Activated CD8-positive, alpha-beta memory T cell treated with anti-CD3 and anti-CD28 coated beads for 24 hours (primary cell): ENCODE measurements at regions not wholly inside any gene's neighbourhood (a gene's known extent, or its start where the extent isn't known, plus 50 kb on each side); places are given as distances from the start of the nearest gene placed in this dataset.
"Not testable (repeated sequence)": the region's sequence is repeated elsewhere in the genome, so short reads cannot be mapped to it uniquely, and the experiment has no call there.

Source experiments
- DNase-seq: peaks from one replicate; pipeline ENCODE4 v3.0.0-alpha.2; 2020

DNA sequence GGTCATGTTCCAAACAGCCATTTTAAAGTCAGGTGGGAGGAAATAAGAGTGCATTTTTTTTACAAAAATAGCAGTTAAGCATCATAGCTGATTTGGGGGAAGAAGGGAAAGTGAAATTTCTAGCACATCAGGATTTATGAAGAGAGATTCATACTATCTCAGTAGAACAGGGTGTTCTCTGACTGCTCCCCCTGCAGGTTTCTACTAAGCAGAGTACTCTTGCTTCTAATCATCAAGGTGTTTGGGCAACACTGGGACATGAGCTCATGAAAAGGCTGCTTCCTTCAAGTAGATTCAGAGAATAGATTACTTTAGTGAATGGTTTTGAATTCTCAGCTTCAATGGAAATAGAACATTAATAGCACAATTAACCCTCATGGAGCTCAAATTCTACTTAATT, 591.4 kb upstream of the PCDH10 start:
- no peak for DNase-seq

DNA sequence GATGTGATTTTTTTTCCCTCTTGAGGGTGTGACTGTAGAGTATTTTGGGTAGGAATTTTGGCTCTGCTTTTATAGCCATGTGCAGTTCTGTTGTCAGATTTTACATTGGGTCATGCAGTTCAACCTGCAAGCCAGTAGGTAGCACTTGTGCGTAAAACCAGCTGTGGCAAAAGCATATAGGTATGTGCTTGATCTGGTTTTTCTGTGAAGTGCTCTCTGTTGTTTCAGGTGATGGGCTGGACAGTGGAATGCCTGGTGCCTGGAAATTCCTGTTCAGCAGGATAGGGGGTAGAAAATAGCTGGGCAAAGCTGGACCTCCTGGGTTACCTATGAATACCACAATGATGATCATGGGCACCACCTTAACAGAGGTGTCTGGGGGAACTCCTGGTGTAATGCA, 584.2 kb upstream of the PCDH10 start:
- DNase-seq: no peak

DNA sequence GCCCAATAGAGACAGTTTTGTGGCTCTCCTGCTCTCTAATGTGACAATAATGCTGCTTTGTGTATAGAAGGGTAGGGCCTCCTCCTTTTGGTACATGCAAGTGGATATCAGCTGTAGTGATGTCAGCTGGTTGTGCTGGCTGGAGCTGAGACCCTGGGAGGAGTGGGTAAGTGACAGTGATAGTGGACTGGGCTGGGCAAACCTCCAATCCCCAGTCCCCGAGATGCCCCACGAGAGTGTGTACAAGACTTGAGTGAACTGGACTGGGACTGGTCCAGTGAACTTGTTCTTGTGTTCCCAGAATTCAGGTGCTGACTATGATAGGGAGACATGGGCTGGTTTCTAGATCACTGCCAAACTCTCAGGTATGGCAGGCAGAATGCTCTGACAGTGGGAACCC, 583.6 kb upstream of the PCDH10 start:
- no peak for DNase-seq

DNA sequence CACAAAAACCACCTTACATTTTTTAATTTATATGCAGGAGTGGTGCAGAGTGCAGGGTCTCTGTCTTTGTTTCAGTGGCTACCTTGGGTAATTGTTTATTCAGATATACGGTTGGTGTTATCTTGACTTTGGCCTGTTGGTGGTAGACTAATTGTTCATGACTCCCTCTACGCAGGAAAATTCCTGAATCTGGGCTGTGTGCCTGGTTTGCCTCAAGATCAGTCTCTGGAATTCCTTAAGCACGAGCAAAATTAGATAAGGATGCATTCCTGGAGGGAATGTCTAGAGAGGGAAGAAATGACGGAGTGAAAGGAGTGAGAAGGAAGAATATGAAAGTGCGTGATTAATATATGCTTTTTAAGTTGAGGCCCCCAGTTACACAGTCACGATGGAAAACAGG, 576.9 kb upstream of the PCDH10 start:
- no peak for DNase-seq

DNA sequence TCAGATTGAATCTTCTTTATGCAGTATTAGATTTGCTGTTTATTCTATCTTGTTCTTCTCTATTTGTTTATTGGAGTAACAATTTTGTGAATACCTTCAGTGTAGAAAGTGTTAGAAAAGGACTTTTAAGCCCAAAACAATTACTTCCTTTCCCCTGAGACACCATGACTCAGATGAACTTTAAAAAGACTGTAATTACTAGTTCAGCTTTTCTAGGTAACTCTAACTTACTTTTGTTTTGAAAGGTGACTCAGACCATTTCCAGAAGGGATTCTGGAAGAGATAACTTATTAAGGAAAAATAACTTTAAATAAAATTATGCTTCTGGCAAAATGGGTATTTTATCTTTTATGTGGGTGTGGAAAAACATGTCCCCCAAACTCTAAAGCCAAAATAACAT, 561.5 kb upstream of the PCDH10 start:
- DNase-seq: no peak

DNA sequence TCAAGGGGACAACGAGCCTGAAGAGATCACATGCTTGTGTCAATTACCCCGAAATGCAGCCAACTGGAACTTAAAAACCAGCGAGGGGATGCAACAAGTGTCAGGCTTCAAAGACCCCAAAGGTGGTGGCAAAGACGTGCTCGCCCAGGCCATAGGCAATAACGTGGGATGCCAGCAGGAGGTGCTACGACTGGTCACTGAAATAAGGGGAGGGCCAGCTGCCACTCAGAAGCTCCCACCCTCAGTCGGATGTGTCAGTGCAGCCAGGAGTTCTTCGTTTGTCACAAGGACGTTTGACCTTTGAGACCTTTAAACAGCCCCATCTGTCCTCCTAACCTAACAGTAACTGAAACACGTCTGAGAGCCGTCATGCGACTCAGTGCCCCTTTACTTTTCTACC, 556.8 kb upstream of the PCDH10 start:
- DNase-seq: no peak

DNA sequence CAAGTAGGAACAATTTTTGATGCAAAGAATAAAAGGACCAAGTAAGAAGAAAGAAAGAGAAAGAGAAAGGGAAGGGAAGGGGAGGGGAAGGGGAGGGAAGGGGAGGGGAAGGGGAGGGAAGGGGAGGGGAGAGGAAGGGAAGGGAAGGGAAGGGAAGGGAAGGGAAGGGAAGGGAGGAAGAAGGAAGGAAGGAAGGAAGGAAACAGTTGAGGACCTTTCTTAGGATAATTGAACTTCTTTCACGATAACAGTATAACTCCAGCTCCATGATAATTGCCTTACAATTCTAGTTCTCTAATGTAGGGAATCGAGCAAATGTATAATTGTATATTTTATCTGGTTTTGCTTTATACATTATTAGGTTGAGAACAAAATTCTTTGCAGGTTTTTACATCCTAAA, 556.2 kb upstream of the PCDH10 start:
- no peak for DNase-seq

DNA sequence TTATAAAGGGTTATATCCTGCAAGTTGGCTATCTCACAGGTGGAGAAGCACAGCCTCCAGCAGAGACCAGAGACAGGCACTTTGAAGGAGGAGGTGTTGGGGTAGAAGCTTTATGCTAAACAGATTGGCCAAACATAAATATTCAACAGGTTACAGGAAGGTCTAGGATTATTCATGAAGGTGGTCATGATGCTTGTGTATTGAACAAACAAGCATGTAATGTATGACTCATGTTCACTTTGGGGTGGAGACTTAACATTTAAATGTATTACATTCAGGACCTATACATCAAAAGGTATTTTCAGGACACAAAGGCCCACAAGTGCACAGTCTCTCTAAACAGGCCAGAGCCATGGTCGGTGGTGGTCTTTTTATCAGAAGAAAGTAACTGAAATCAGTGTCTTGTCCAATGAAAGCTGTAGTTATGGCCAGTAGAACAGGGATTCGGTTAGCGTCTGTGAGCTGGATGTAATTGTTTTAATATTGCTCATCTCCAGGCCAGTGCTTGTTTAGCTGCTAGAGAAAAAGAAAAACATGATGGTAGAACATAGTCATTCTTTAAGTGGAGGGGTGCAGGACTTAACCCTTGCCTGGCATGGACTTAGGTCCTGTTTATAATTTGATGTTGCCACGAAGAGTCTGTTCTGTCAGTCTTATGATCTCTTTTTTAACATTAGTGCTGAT, 555.2 kb upstream of the PCDH10 start:
- DNase-seq: no peak

DNA sequence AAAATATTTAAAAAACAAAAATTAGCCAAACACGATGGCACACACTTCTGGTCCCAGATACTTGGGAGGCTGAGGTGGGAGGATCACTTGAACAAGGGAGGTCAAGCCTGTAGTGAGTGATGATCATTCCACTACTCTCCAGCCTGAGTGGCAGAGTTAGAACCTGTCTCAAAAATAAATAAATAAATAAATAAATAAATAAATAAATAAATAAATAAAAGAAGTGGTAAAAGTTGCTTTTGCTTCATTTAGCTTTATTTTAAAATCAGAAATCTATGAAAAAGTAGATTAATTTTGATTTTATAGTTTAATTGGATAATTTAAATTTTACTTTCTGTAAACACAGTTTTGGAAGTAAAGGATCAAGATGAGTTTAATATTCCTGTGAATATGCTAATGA, 552.9 kb upstream of the PCDH10 start:
- DNase-seq: no peak

DNA sequence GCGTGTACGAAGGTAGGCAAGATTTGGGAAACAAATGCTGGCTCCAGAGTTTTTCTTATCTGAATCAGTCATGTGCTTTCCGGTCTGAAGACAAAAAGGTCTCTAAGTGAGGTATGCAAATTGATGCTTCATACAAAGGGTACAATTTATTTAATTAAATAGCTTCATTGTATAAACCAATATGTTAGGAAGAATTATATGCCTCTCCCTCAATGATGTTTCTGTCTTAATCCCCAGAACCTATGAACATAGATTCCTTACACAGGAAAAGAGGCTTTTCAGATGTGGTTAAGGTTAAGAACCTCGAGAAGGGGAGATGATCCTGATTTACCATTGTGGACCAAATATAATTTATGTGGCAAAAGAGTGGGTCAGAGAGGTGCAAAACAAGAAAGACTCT, 543.5 kb upstream of the PCDH10 start:
- DNase-seq: no peak

DNA sequence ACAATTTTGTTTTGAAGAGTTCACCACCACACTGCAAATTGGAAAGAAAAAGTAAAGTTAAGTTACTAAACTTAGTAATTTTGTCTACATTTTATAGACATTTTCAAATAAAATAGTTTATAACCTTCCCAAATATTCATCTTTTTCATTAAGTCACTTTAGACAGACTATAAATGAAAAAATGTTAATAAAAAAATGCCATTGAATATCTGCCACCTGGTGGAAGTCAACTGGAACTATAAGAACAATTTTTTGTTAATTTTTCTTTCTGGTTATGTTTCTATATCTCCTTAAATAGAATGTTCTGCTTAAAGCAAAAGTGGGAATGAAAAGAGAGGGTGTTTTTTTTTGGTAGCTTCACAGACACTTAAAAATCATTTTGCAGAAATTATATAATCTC, 534.4 kb upstream of the PCDH10 start:
- DNase-seq: no peak

DNA sequence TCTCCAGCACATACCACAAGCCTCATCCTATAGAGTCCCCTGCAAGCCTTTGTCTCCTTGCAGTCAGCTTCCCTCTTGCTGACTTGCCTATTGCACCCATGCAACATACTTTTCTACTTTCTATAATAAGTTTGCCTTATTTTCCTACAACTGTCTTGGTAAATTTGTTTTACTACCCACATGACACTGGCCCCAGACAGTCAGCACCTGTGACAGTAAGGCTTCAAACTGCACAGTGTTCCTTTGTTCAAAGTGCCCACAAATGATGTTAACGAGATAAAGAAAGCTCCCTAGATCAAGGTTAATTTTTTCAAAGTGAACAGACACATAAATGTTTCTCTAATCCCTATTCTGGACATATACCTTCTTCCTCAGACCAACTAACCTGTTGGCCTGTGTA, 529.1 kb upstream of the PCDH10 start:
- DNase-seq: no peak

DNA sequence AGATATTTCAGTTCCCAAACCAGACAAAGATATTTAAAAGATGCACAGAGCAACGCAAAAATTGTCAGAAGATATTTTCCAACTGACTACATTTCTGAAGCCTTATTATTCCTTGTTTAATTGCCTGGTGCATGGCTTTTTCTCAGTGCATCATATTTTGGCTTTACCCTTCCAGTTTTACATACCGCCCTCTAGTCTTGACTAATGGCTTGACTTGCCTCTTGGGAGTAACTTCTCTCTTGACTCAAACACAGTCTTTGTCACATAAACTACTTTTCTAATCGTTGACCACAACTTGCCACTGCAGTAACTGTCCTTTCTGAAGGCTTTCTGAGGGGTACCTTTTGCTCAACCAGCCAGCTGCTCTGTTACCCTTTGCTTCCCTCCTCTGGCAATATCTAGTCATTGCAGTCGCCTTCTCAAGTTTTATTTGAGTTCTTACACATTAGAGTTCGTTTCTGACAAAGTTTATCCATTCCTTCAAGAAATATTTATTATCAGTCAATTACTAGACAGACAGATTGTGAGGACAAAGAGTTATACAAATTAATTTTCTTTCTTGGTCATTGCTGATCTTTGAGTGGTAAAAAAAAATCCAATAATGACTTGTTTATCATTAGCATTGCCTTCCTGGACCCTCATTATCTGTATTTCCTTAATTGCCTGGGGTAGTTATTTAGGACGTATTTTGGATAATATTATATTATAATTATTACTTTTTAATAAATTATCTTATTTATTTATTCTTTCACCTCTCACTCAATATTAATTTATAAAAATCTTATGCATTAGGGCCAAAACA, 506.9 kb upstream of the PCDH10 start:
- no peak for DNase-seq

DNA sequence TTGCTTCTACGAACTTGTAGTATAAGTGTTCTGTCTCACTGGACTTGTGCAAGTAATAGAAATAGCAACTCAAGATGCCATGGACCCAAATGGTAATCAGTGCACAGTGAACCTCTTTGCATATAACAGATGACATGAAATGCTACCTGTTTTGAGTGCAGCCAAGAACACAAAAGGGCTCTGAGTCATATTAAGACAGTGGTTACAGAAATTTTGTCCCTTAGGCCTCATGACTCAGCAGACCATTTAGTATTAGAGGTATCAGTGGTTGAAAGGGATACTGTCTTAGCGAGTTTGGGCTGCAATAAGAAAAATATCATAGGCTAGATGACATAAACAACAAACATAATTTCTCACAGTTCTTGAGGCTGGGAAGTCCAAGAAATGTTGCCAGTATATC, 502.9 kb upstream of the PCDH10 start:
- no peak for DNase-seq

DNA sequence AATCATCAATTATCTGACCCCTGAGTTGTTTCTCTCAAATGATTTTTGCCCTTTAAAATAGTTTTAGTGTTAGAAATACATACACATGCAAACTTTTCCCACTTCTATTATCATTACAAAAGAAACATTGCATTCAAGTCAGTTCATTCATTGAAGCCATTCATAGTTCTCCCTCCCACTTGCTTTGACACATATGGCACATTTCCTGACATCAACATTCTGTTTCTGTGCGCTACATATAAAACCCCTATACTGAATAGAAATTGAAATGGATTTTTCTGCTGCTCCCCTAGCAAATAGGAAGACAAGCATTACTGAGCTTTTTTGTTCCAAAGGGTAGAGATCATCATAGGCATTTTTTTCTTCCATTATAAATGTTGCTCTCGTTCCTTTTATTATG, 497.9 kb upstream of the PCDH10 start:
- no peak for DNase-seq

DNA sequence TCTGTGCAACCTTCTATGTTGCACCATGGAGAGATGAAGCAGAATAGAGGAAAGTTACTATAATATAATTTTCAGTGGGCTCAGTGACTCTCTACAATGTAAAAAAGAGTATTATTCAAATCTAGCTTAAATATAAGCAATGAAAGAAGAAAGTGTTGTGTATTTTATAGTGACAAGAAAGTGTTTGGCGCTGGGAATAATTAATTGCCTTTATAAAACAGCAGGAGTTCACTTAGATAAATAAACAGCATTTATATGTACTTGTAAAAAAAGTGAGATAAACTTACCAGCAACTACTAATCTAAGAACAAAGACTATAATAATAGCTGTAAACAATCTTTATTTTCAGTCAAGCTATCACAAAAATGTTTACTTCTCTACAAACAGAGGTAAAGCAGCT, 488.9 kb upstream of the PCDH10 start:
- DNase-seq: no peak

DNA sequence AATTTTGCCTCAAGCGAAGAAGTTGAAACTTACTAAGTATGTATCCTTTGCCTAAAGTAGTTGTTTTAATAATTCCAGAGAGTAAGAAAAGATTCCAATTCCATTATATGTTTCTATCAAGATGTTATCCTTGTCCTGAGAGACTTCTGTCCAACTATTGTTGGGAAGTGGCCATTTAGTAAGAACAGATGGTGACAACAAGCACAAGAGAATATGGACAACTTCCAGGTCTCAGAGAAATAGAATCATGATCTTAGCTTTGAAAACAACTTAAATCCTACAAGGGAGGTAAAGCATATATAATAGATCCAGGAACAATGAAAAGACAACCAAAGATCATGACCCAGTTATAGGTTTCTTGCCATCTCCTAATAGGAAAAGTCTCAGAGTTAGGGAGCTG, 486.6 kb upstream of the PCDH10 start:
- DNase-seq: no peak

DNA sequence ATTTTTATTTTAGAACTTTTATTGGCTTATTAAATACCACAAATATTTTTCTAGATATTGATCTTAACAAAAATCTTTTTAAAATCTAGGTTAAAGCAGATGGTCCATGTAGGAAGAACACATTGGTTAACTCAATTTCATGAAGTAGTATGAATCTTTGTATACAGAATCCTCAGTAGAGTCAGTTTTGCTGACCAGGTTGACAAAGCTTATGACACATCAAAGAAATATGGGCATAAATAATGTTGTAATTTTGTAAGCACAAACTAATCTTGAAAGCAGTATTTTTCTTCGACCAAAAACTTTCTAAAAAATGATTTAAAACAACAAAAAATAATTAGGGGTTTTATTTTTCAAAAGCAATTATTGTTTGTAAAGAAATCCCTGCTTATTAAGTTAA, 479.3 kb upstream of the PCDH10 start:
- DNase-seq: no peak

DNA sequence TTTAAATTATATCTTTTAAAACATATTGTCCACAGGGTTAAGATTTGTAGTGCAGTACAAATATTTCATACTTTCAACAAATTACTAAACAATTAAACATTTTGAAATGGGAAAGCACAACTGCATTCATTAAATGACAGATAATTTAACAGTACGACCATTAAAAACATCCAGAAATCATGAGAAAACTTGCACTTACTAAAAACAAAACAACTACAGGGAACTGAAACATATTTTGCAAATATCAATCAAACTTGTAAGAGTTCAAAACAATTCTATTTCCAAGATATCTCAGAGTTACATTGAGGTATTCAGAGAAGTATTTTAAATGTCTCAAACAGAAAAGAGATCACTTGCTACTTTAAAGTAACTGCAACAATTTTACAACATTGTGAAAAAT, 478.5 kb upstream of the PCDH10 start:
- DNase-seq: no peak

DNA sequence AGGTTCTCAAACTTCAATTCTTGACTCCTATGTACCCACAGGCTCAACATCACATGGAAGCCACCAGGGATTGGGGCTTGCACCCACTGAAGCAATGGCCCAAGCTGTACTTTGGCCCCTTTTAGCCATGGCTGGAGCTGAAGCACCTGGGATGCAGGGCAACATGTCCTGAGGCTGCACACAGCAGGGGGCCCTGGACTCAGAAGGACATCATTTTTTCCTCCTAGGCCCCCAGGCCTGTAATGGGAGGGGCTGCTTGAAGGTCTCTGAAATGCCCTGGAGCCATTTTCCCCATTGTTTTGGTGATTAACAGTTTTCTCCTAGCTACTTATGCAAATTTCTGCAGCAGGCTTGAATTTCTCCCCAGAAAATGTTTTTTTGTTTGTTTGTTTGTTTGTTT, 465.1 kb upstream of the PCDH10 start:
- DNase-seq: no peak

DNA sequence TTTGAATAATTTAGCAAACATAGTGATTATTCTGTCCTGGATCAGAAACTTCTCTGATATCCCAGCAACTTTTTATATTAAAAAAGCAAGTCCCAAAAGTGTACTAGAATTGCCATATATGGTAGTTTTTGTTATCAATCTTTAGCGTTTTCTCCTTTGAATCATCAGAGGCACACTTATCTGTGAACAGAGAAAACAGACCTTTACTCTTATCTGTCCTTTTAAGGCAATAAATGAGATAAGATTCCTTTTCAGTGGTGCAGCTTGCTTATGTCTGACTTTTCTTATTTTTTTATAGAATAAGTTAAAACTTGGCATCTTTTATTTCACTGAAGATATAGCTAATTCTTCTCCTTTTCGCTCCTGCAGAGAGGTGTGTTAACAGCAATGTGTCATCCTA, 458.1 kb upstream of the PCDH10 start:
- DNase-seq: no peak

DNA sequence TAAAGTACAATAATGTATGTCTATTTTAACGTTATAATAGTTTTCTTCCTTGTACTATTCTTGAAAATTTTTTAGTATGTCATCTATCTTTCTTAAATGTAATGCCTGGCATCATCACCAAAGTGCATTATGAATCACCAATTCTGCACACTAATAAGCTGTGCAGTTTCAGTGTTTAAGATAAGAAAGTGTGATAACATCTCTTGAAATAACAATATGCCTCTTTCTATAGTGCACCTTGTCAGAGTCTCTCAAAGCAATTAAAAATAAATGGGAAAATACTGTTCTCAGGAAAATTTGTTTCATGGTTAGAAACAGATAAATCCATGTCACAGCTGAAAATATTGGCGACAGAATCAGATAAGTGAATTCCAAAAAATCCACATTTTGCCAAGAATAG, 457.4 kb upstream of the PCDH10 start:
- no peak for DNase-seq

DNA sequence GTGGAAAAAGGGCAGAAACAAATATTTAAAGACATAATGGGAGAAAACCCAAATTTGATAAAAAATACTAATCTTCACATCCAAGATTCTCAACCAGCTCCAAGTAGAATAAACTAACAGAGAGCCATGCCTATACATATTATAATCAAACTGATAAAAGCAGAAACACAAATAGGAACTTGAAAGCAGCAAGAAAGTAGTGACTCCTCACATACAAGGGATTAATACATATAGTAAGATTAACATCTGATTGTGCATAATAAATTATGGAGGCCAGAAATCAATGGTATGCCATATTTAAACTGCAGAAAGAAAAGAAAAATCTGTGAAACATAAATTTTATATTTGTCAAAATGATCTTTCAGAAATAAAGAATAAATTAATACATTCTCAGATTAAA, 454.3 kb upstream of the PCDH10 start:
- no peak for DNase-seq

DNA sequence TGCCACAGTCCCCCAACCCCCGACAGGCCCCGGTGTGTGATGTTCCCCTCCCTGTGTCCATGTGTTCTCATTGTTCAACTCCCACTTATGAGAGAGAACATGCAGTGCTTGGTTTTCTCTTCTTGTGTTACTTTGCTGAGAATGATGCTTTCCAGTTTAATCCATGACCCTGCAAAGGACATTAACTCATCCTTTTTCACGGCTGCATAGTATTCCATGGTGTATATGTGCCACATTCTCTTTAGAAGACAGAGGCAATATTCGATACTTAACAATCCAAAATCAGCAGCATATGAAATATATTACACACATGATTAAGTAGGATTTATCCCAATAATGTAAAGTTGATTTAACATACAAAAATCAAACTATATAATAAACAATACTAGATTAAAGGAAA, 451.6 kb upstream of the PCDH10 start:
- DNase-seq: not testable (repeated sequence)

DNA sequence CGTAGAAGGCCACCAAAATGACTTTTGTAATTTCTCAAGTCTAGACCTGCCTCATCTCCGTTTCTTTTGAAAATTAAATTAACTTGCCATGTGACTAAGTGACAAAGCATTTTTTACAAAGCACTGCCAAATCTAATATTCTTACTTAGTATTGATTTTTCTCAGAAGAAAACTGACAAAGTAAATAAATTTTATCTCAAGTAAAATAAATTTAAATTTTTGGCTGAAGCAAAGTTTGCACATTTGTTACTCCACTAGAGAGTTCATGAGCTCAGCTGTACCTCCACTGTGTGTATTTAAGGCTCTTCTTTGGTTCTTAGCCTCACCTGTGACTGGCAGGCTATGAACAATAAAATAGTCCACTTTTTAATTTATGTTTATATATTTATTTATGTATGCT, 441.1 kb upstream of the PCDH10 start:
- no peak for DNase-seq
